GM21360 (cell line): ENCODE measurements at regions not wholly inside any gene's neighbourhood (a gene's known extent, or its start where the extent isn't known, plus 50 kb on each side); places are given as distances from the start of the nearest gene placed in this dataset.

ENCODE experiments used
- ATAC-seq: cut with Tn5 transposase; IDR thresholded peaks from one replicate; pipeline ENCODE4 v1.9.1; 2021; ENCODE audit warnings: mild to moderate bottlenecking, moderate library complexity; ENCODE audit not compliant: unreplicated experiment

- no peak for ATAC-seq
Observed at GRCh38 chr15:25982736-25983135, 119.6 kb upstream of the ATP10A start.

- no peak for ATAC-seq
Observed at GRCh38 chr15:25981114-25981513, 118.0 kb upstream of the ATP10A start.

GRCh38 chr15:25972141-25972675, 109.1 kb upstream of the ATP10A start:
- no peak for ATAC-seq

GRCh38 chr15:25971053-25971452, 107.9 kb upstream of the ATP10A start:
- no peak for ATAC-seq

- no peak for ATAC-seq
Observed at GRCh38 chr15:25969886-25970285, 106.8 kb upstream of the ATP10A start.

GRCh38 chr15:25967116-25967515, 104.0 kb upstream of the ATP10A start:
- no peak for ATAC-seq

- ATAC-seq = no peak
Observed at GRCh38 chr15:25965326-25965725, 102.2 kb upstream of the ATP10A start.

- no peak for ATAC-seq
Observed at GRCh38 chr15:25960273-25960672, 97.1 kb upstream of the ATP10A start.

GRCh38 chr15:25959100-25959499, 96.0 kb upstream of the ATP10A start:
- ATAC-seq = no peak

- no peak for ATAC-seq
Observed at GRCh38 chr15:25955628-25956027, 92.5 kb upstream of the ATP10A start.

- ATAC-seq = no peak
Observed at GRCh38 chr15:25954398-25954797, 91.3 kb upstream of the ATP10A start.

GRCh38 chr15:25950014-25950413, 86.9 kb upstream of the ATP10A start:
- no peak for ATAC-seq

GRCh38 chr15:25947323-25948314, 84.5 kb upstream of the ATP10A start:
- ATAC-seq = no peak

GRCh38 chr15:25946241-25946805, 83.2 kb upstream of the ATP10A start:
- no peak for ATAC-seq

- no peak for ATAC-seq
Observed at GRCh38 chr15:25944386-25944785, 81.3 kb upstream of the ATP10A start.

GRCh38 chr15:25943831-25944230, 80.7 kb upstream of the ATP10A start:
- no peak for ATAC-seq

GRCh38 chr15:25939122-25939521, 76.0 kb upstream of the ATP10A start:
- peak; percentile 70 for ATAC-seq

- no peak for ATAC-seq
Observed at GRCh38 chr15:25937796-25938195, 74.7 kb upstream of the ATP10A start.

- ATAC-seq = no peak
Observed at GRCh38 chr15:25936004-25936403, 72.9 kb upstream of the ATP10A start.

- no peak for ATAC-seq
Observed at GRCh38 chr15:25933456-25934158, 70.5 kb upstream of the ATP10A start.

- ATAC-seq = no peak
Observed at GRCh38 chr15:25932696-25933095, 69.6 kb upstream of the ATP10A start.
